ENCODE measurements at regions not wholly inside any gene's neighbourhood (a gene's known extent, or its start where the extent isn't known, plus 50 kb on each side); places are given as distances from the start of the nearest gene placed in this dataset.

- DNase-seq (ENCODE audit: low read depth): no peak
Measured at GRCh38 chr3:43180694-43181093, 74.8 kb upstream of the POMGNT2 start.

GRCh38 chr3:43180027-43180426, 74.1 kb upstream of the POMGNT2 start:
- peak; percentile 54 for DNase-seq (ENCODE audit: low read depth)

- DNase-seq (ENCODE audit: low read depth): peak; percentile 59
Measured at GRCh38 chr3:43178891-43179366, 73.0 kb upstream of the POMGNT2 start.

DNA sequence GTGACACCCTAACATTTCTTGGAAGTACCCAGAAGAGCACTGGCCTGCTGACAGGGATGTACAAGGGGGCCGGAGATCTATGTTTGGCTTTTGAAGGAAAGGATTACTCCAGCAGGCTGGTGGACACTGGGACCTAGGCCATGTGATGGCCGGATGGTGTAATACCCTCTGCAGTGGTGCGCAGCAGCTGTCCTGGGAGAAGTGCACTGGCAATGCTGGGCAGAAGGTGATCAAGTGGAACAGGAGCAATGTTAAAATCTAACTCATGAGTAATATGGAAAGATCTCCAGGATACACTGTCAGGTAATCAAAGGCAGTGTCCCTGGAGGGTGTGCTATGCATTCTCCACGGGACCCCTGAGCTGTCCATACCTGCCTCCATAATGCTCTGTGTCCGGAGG, 71.2 kb upstream of the POMGNT2 start:
- DNase-seq (ENCODE audit: low read depth): no peak

DNA sequence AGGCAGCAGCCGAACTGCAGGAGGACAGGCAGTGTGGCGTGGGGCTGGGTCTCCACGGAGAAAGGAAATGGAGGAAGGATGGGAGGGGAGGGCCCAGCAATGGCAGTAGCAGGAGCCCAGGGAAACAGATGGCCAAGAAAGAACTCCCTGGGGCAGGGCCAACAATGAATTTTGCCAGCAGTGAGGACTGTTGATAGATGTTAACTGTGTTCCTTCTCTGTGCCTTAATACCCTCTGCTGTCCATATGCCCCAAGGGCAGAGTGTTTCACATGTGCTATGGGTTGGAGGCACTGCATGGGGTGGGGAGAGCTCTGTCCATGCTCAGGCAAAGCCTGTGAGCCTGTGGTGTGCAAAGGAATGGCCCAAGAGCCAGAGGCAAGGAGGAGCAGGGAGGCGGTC, 70.8 kb upstream of the POMGNT2 start:
- no peak for DNase-seq (ENCODE audit: low read depth)

DNA sequence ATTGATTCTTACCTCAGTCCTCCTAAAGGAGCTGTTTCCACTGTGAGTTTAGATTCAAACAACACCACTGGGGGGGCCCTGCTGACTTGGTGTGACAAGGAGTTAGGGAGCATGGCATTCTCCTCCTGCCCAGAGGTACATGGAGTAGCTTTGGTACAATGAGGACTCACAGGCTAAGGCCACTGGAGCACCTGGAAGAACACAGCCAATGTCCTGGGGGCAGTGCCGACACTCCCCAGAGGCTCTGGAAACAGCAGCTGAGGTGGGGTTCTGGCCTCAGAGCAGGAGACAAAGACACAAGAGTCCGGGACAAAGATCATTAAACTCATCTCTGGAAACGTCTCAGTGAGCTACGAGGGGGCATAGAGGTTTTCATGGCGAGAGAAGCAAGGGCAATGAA, 69.7 kb upstream of the POMGNT2 start:
- no peak for DNase-seq (ENCODE audit: low read depth)

DNA sequence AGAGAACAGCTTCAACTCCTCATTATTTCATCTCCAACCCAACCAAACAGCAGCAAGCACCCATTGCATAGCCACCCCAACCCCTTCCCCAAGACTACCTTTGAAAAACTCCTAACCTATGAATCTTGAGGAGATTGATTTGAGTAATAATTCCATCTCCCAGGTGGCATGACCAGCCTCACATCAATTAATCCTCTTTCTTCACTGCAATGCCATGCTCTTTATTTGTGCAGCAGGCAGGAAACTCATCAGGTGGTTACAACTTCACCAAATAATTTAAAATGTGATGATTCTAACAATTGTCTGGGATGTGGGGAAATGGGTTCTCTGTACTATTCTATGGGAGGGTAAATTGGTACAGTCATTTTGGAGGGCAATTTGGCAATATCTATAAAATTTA, 68.1 kb upstream of the POMGNT2 start:
- no peak for DNase-seq (ENCODE audit: low read depth)

DNA sequence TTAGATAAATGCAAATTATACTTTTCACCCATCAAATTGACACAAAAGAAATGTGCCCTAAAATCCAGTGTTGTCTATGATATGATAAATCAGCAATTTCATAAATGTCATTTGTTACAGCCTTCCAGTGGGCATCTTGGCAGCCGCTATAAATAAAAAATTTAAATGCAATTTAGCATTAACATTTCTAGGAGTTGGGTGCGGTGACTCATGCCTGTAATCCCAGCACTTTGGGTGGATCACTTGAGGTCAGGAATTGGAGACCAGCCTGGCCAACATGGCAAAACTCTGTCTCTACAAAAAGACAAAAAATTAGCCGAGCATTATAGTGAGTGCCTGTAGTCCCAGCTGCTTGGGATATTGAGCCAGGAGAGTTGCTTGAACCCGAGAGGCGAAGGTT, 65.9 kb upstream of the POMGNT2 start:
- DNase-seq (ENCODE audit: low read depth): peak; percentile 71

DNA sequence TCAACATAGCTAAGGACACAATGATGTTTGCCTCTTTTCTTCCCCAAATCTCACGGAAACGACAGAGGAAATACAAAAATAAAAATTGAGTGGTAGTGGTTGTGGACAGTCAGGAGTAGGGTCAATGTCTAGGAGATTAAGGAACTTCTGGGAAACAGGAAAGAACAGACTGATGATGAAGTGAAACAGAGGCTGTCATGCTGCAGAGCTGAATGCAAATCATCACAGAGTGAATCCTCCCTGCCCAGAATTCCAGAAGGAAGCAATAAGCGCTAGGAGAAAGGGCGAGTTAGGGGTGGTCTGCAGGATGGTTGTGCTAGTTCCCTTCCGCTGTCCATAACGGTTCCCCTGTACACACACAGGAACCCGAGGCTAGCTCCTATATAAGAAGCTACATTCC, 64.7 kb upstream of the POMGNT2 start:
- DNase-seq (ENCODE audit: low read depth): no peak

- DNase-seq (ENCODE audit: low read depth): no peak
Measured at GRCh38 chr3:43169987-43170386, 64.1 kb upstream of the POMGNT2 start.

- no peak for DNase-seq (ENCODE audit: low read depth)
Measured at GRCh38 chr3:43166406-43166805, 60.5 kb upstream of the POMGNT2 start.

GRCh38 chr3:43165786-43166185, 59.9 kb upstream of the POMGNT2 start:
- DNase-seq (ENCODE audit: low read depth): no peak

- DNase-seq (ENCODE audit: low read depth): no peak
Measured at GRCh38 chr3:43163895-43164493, 58.1 kb upstream of the POMGNT2 start.

GRCh38 chr3:43162230-43163084, 56.6 kb upstream of the POMGNT2 start:
- DNase-seq (ENCODE audit: low read depth): peak; percentile 69

- DNase-seq (ENCODE audit: low read depth): no peak
Measured at GRCh38 chr3:43161684-43162229, 55.9 kb upstream of the POMGNT2 start.

- no peak for DNase-seq (ENCODE audit: low read depth)
Measured at GRCh38 chr3:43160664-43161063, 54.8 kb upstream of the POMGNT2 start.

- DNase-seq (ENCODE audit: low read depth): no peak
Measured at GRCh38 chr3:43159876-43160255, 54.0 kb upstream of the POMGNT2 start.

DNA sequence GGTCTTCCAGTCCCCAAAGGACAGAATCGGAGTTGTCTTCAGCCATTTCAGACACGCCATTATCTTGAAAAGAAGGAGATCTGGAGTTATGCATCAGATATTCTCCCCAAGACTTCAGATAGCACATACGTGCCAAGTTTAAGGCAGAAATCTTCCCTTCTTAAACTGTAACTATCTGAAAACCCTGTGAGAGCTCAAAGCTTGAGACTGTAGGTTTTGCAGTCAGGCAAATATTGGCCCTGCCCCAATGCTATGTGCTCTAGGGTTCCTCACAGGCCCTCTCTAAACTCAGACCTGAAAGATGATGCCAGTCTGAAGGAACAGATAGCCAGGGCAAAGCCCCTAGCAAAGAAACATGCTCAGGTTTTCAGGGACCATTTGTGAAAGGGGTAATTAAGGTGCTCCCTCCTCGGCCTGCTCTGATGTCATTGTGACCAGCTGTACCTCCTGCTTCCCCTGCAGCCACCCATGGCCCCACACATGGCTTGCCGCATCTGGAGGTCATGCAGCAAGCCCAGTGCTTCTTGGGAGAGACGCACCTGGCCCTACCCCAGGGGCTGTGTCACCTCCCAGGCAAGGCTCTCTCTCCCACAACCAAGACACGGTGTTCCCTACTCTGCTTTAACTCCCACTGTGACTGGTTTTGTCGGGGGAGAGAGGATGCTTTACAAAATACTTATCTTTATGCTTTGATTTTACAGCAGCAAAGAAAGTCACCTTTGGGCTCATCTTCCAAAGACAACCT, 53.4 kb upstream of the POMGNT2 start:
- DNase-seq (ENCODE audit: low read depth): no peak

DNA sequence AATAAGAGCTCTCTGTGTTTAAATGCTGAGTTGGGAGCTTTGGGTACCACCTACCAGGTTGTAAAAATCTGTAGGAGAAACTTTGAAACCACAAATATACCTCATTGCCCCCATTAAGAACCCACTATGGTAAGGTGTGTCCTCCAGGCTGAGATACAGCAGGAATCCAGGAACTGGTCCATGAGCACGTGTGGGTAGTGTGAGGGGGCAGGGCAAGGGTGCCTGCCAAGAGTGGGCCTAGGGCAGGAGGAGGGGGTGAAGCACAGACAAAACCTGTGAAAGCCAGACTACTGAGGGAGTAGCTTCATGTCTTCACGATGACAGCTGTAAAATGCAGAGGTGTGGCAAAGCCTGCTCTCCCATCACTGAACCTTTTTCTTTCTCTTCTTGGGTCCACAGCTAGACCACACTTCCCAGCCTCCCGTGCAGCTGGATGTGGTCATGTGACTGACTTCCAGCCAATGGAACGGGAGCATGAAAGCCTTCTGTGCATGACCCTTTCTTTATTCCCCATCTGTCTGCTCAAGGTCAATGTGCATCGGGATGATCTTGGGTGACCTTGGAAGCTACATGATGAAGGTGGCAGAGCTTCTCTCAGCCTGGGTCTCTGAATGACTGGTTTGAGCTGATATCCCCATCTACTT, 51.1 kb upstream of the POMGNT2 start:
- no peak for DNase-seq (ENCODE audit: low read depth)

GRCh38 chr3:43155464-43156121, 49.7 kb upstream of the POMGNT2 start:
- peak; percentile 78 for DNase-seq (ENCODE audit: low read depth)
